HEK293T (cell line): ENCODE measurements at regions not wholly inside any gene's neighbourhood (a gene's known extent, or its start where the extent isn't known, plus 50 kb on each side); places are given as distances from the start of the nearest gene placed in this dataset.

Source experiments
- BHLHE40 ChIP-seq: fragments of 450-650 bp; IDR thresholded peaks from 2 replicates; pipeline ENCODE4 v1.6.1; 2016; ENCODE audit warnings: mild to moderate bottlenecking, moderate library complexity, borderline replicate concordance
- FOXM1 ChIP-seq: fragments of 450-650 bp; IDR thresholded peaks from 2 replicates; pipeline ENCODE4 v1.6.1; 2017; ENCODE audit warnings: mild to moderate bottlenecking, borderline replicate concordance
- HDGF ChIP-seq: fragments of 450-650 bp; IDR thresholded peaks from 2 replicates; pipeline ENCODE4 v1.6.1; 2017; ENCODE audit warnings: antibody characterized with exemption, borderline replicate concordance
- NFRKB ChIP-seq: fragments of 450-650 bp; IDR thresholded peaks from 2 replicates; pipeline ENCODE4 v1.6.1; 2016; ENCODE audit warnings: mild to moderate bottlenecking, moderate library complexity

- TF ChIP-seq HDGF (no peak), NFRKB (no peak), FOXM1 (no peak), BHLHE40 (no peak)
These were observed 212.2 kb downstream of the SUCLA2 start for GRCh38 chr13:47788844-47789243.
